Activated naive CD8-positive, alpha-beta T cell treated with anti-CD3 and anti-CD28 coated beads, Interleukin-2, amount 10 ng/mL, durations not matched to agents 7 days and 5 days (primary cell): ENCODE measurements at regions not wholly inside any gene's neighbourhood (a gene's known extent, or its start where the extent isn't known, plus 50 kb on each side); places are given as distances from the start of the nearest gene placed in this dataset.
"Not testable (repeated sequence)": the region's sequence is repeated elsewhere in the genome, so short reads cannot be mapped to it uniquely, and the experiment has no call there.

Source experiments
- ATAC-seq: fragments of 150-1000 bp; cut with Tn5 transposase; one replicate; pipeline ENCODE4 v1.10.0; 2021; ENCODE audit warnings: low read depth, moderate library complexity
- POLR2A ChIA-PET: fragments of 350-600 bp; sonication (Branson Sonifier 250); formaldehyde crosslinking; loops from one replicate; lab custom pipeline; 2021; ENCODE audit warnings: antibody characterized with exemption; lab: Charles Lee
- DNase-seq: peaks from one replicate; pipeline ENCODE4 v3.0.0; 2021
- H3K27ac Mint-ChIP-seq: one replicate; pipeline ENCODE4 v1.8.0; 2022; ENCODE audit warnings: mild to moderate bottlenecking, mixed read lengths
- H3K27me3 Mint-ChIP-seq: one replicate; pipeline ENCODE4 v1.8.0; 2022; ENCODE audit warnings: mild to moderate bottlenecking, moderate library complexity, mixed read lengths
- H3K36me3 Mint-ChIP-seq: one replicate; pipeline ENCODE4 v1.8.0; 2021; ENCODE audit warnings: mild to moderate bottlenecking, mixed read lengths
- H3K4me1 Mint-ChIP-seq: one replicate; pipeline ENCODE4 v1.8.0; 2021; ENCODE audit warnings: mixed read lengths
- H3K4me3 Mint-ChIP-seq: one replicate; pipeline ENCODE4 v1.8.0; 2022; ENCODE audit warnings: mild to moderate bottlenecking, moderate library complexity, mixed read lengths
- H3K9me3 Mint-ChIP-seq: one replicate; pipeline ENCODE4 v1.8.0; 2021; ENCODE audit warnings: mixed read lengths

DNA sequence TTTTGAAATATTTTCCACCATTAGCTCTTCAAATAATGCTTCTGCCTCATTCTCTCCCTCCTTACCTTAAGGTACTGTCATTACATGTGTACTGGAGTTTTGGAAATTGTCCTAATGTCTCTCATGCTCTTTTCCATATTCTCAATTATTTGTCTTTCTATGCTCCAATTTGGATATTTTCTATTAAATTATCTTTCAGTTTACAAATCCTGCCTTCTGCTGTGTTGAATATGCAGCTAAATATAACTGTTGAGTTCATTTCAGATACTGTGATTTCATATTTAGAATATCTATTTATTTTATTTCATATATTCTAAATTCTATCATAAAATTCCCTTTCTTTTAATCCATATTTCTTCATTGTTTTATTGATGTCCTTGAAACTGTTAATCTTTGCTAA, 388.0 kb upstream of the CDIN1 start:
- Mint-ChIP-seq H3K27ac (no peak overlapping the region), H3K4me1 (no peaks in the 10 kb centered on the region), H3K36me3 (no peaks in the 10 kb centered on the region), H3K4me3 (no peak overlapping the region), H3K9me3 (peaks cover 2% of the 10 kb centered on the region), H3K27me3 (no peaks in the 10 kb centered on the region)
- POLR2A ChIA-PET: no interaction called here
- no peak for ATAC-seq
- no peak for DNase-seq

DNA sequence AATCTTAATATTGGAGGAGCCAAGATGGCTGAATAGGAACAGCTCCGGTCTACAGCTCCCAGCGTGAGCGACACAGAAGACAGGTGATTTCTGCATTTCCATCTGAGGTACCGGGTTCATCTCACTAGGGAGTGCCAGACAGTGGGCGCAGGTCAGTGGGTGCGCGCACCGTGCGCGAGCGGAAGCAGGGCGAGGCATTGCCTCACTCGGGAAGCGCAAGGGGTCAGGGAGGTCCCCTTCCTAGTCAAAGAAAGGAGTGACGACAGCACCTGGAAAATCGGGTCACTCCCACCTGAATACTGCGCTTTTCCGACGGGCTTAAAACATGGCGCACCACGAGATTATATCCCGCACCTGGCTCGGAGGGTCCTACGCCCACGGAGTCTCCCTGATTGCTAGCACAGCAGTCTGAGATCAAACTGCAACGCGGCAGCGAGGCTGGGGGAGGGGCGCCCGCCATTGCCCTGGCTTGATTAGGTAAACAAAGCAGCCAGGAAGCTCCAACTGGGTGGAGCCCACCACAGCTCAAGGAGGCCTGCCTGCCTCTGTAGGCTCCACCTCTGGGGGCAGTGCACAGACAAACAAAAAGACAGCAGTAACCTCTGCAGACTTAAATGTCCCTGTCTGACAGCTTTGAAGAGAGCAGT, 383.9 kb upstream of the CDIN1 start:
- H3K27me3 Mint-ChIP-seq, POLR2A ChIA-PET, ATAC-seq, H3K4me3 Mint-ChIP-seq, DNase-seq, H3K27ac Mint-ChIP-seq, H3K4me1 Mint-ChIP-seq, H3K36me3 Mint-ChIP-seq, H3K9me3 Mint-ChIP-seq: not testable (repeated sequence)

GRCh38 chr15:36208868-36209582, 370.4 kb upstream of the CDIN1 start:
- H3K27me3 Mint-ChIP-seq: no peaks in the 10 kb centered on the region
- no peak for ATAC-seq
- no peak overlapping the region for H3K27ac Mint-ChIP-seq
- H3K9me3 Mint-ChIP-seq: no peaks in the 10 kb centered on the region
- POLR2A ChIA-PET: no interaction called here
- H3K36me3 Mint-ChIP-seq: no peaks in the 10 kb centered on the region
- no peak overlapping the region for H3K4me3 Mint-ChIP-seq
- no peak for DNase-seq
- no peaks in the 10 kb centered on the region for H3K4me1 Mint-ChIP-seq

DNA sequence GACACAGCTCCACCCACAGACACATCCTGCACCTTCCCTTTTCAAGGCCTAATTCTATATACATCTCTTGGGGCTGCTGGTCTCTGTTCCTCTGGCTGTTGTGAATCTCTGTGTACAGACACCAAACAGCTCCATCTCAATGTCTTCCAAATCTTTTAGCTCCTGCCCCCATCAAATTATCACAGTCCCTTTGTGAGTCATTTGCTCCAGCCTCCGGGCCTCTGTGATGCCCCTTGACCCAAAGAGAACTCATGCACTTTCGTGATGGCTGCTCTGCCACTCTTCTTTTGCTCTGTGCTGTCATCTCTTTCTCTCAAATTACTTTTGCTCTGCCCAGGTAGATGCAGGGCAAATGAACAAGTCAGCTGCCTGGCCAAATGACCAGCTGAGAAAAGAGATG, 369.0 kb upstream of the CDIN1 start:
- ATAC-seq: no peak
- H3K36me3 Mint-ChIP-seq: no peaks in the 10 kb centered on the region
- H3K27me3 Mint-ChIP-seq: no peaks in the 10 kb centered on the region
- H3K4me1 Mint-ChIP-seq: no peaks in the 10 kb centered on the region
- no peak for DNase-seq
- POLR2A ChIA-PET: no interaction called here
- H3K27ac Mint-ChIP-seq: no peak overlapping the region
- no peaks in the 10 kb centered on the region for H3K9me3 Mint-ChIP-seq
- no peak overlapping the region for H3K4me3 Mint-ChIP-seq

DNA sequence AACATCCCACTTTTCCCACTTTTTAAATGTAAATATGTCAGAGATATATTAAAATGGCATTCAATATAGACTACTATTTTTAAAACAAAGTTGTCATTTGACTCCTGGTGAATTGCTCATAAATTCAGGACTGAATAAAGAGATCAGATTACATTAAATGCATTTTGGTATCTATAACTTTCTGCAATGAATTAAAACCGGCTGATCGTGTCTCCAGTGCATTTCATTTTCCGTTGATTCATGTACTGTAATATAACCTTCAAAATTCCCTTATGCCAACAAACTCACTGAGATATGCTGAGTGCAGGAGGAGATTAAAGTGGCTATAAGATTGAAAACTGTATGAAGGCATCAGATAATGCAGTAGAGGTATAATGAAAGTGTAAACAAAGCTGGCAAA, 361.1 kb upstream of the CDIN1 start:
- no peaks in the 10 kb centered on the region for H3K27me3 Mint-ChIP-seq
- POLR2A ChIA-PET: no interaction called here
- H3K36me3 Mint-ChIP-seq: no peaks in the 10 kb centered on the region
- H3K9me3 Mint-ChIP-seq: peaks cover 2% of the 10 kb centered on the region
- H3K4me3 Mint-ChIP-seq: no peak overlapping the region
- DNase-seq (no peak), ATAC-seq (no peak)
- H3K4me1 Mint-ChIP-seq: no peaks in the 10 kb centered on the region
- H3K27ac Mint-ChIP-seq: no peak overlapping the region

DNA sequence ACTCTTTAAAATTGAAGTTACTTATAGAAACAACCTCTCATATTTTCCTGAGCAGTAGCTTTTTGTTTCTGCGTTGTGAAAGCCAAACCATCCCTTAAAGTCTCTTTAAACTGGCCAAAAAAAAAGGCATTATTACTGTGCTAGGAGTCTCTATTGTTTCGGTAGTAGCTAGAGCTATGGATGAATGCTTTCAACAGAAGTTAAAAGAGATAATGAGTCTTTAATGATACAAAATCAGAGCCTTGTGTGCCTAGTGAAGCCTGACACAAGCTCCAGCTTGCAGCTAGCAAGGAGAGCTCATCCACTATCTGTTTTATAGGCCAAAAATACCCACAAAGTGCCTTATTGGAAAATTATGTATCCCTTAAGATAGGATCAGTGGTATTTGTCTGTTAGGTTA, 360.4 kb upstream of the CDIN1 start:
- no peak overlapping the region for H3K27ac Mint-ChIP-seq
- H3K4me1 Mint-ChIP-seq: no peaks in the 10 kb centered on the region
- ATAC-seq (no peak), DNase-seq (no peak)
- no peak overlapping the region for H3K4me3 Mint-ChIP-seq
- H3K36me3 Mint-ChIP-seq: no peaks in the 10 kb centered on the region
- peaks cover 2% of the 10 kb centered on the region for H3K9me3 Mint-ChIP-seq
- POLR2A ChIA-PET: no interaction called here
- no peaks in the 10 kb centered on the region for H3K27me3 Mint-ChIP-seq

DNA sequence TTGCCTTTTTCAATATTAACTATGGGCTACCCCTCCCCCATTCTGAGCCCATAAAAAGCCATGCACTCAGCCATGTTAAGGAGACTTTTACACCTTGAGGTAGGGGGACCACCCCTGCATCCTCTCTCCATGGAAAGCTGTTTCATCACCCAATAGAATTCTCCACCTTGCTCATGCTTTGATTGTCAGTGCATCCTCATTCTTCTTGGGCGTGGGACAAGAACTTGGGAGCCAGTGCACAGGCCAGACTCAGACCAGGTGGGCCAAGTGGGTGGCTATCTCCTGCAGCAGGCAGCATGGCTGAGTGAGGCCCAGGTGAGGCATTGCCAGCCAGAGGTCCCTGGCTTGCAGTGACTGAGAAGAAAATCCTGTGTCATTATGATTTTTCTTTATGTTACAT, 357.4 kb upstream of the CDIN1 start:
- Mint-ChIP-seq H3K9me3 (peaks cover 2% of the 10 kb centered on the region), H3K27ac (no peak overlapping the region), H3K4me3 (no peak overlapping the region), H3K27me3 (no peaks in the 10 kb centered on the region), H3K4me1 (no peaks in the 10 kb centered on the region), H3K36me3 (no peaks in the 10 kb centered on the region)
- DNase-seq: no peak
- POLR2A ChIA-PET: no interaction called here
- no peak for ATAC-seq

- ATAC-seq: no peak
- no peak for DNase-seq
- H3K9me3 Mint-ChIP-seq: peaks cover 4% of the 10 kb centered on the region
- POLR2A ChIA-PET: no interaction called here
- H3K4me1 Mint-ChIP-seq: no peaks in the 10 kb centered on the region
- H3K4me3 Mint-ChIP-seq: no peak overlapping the region
- no peak overlapping the region for H3K27ac Mint-ChIP-seq
- H3K27me3 Mint-ChIP-seq: no peaks in the 10 kb centered on the region
- H3K36me3 Mint-ChIP-seq: no peaks in the 10 kb centered on the region
Observed at GRCh38 chr15:36230776-36231175, 348.6 kb upstream of the CDIN1 start.

GRCh38 chr15:36232491-36232890, 346.9 kb upstream of the CDIN1 start:
- peaks cover 4% of the 10 kb centered on the region for H3K9me3 Mint-ChIP-seq
- ATAC-seq (no peak), DNase-seq (no peak)
- H3K4me3 Mint-ChIP-seq: no peak overlapping the region
- no peaks in the 10 kb centered on the region for H3K4me1 Mint-ChIP-seq
- no peaks in the 10 kb centered on the region for H3K36me3 Mint-ChIP-seq
- no peaks in the 10 kb centered on the region for H3K27me3 Mint-ChIP-seq
- POLR2A ChIA-PET: no interaction called here
- H3K27ac Mint-ChIP-seq: no peak overlapping the region

- H3K4me3 Mint-ChIP-seq: no peak overlapping the region
- ATAC-seq (no peak), DNase-seq (no peak)
- POLR2A ChIA-PET: no interaction called here
- no peaks in the 10 kb centered on the region for H3K4me1 Mint-ChIP-seq
- no peaks in the 10 kb centered on the region for H3K36me3 Mint-ChIP-seq
- no peak overlapping the region for H3K27ac Mint-ChIP-seq
- peaks cover 4% of the 10 kb centered on the region for H3K9me3 Mint-ChIP-seq
- no peaks in the 10 kb centered on the region for H3K27me3 Mint-ChIP-seq
Observed at GRCh38 chr15:36234743-36235142, 344.7 kb upstream of the CDIN1 start.

DNA sequence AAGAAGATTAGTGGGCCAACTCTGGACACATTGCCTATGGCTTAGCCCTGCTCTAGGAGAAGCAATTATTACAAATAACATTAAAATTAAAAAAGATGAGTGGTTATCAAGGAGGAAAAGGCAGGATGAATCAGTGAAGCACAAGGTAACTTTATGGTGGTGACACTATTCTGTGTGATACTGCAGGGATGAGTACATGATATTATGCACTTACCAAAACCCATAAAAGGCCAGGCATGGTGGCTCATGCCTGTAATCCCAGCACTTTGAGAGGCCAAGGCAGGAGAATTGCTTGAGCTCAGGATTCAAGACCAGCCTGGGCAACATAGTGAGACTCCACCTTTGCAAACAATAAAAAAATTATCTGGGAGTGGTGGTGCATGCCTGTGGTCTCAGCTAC, 344.3 kb upstream of the CDIN1 start:
- peaks cover 4% of the 10 kb centered on the region for H3K9me3 Mint-ChIP-seq
- no peak overlapping the region for H3K27ac Mint-ChIP-seq
- POLR2A ChIA-PET: no interaction called here

GRCh38 chr15:36239509-36239908, 339.9 kb upstream of the CDIN1 start:
- ATAC-seq: no peak
- no peak for DNase-seq
- Mint-ChIP-seq H3K9me3 (peaks cover 4% of the 10 kb centered on the region), H3K27me3 (no peaks in the 10 kb centered on the region), H3K36me3 (no peaks in the 10 kb centered on the region), H3K4me1 (no peaks in the 10 kb centered on the region), H3K4me3 (no peak overlapping the region), H3K27ac (no peak overlapping the region)
- POLR2A ChIA-PET: no interaction called here

More for the DNA sequence above, 344.3 kb upstream of the CDIN1 start:
- Mint-ChIP-seq H3K4me1 (no peaks in the 10 kb centered on the region), H3K4me3 (no peak overlapping the region), H3K36me3 (no peaks in the 10 kb centered on the region), H3K27me3 (no peaks in the 10 kb centered on the region)
- DNase-seq (no peak), ATAC-seq (no peak)

GRCh38 chr15:36251450-36251849, 328.0 kb upstream of the CDIN1 start:
- POLR2A ChIA-PET: no interaction called here
- Mint-ChIP-seq H3K36me3 (no peaks in the 10 kb centered on the region), H3K4me1 (no peaks in the 10 kb centered on the region), H3K27me3 (no peaks in the 10 kb centered on the region), H3K27ac (no peak overlapping the region), H3K4me3 (no peak overlapping the region), H3K9me3 (no peaks in the 10 kb centered on the region)
- DNase-seq (no peak), ATAC-seq (no peak)

GRCh38 chr15:36252146-36252711, 327.2 kb upstream of the CDIN1 start:
- Mint-ChIP-seq H3K9me3 (no peaks in the 10 kb centered on the region), H3K27me3 (no peaks in the 10 kb centered on the region), H3K36me3 (no peaks in the 10 kb centered on the region), H3K4me3 (no peak overlapping the region), H3K4me1 (no peaks in the 10 kb centered on the region), H3K27ac (no peak overlapping the region)
- ATAC-seq (no peak), DNase-seq (no peak)
- POLR2A ChIA-PET: no interaction called here
